ENCODE measurements at regions not wholly inside any gene's neighbourhood (a gene's known extent, or its start where the extent isn't known, plus 50 kb on each side); places are given as distances from the start of the nearest gene placed in this dataset.
A peak's percentile ranks its signal among the peaks of the same experiment; 100 is the strongest.

DNA sequence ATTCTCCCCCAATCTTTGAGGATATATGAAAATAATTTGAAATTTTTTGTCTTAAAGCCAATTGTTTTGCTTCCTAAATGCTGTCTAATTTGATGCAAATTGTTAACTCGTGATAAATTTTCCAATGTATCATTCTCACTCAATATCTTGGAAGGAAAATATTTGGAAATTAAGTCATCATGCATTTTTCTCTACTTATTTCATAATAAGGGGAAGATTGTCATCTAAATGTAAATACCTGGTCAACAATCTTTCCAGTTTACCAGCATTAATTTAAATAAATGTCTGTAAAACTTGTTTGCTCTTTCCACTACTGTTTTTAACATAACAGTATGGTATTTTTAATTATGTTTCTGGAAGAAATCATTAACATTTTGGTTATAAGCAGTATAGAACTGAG lies 78.3 kb upstream of the KCTD3 start:
- H3K9me3 ChIP-seq (ENCODE audit: low read length) = no peaks in the 10 kb centered on the region
- TF ChIP-seq EZH2 (IDR thresholded peaks at IDR 0.05; ENCODE audit: low read length, unreplicated experiment) (no peak), EZH2phosphoT487 (IDR thresholded peaks at IDR 0.05; ENCODE audit: borderline replicate concordance, low read length) (no peak)
- TF ChIP-seq, protein P1, sequence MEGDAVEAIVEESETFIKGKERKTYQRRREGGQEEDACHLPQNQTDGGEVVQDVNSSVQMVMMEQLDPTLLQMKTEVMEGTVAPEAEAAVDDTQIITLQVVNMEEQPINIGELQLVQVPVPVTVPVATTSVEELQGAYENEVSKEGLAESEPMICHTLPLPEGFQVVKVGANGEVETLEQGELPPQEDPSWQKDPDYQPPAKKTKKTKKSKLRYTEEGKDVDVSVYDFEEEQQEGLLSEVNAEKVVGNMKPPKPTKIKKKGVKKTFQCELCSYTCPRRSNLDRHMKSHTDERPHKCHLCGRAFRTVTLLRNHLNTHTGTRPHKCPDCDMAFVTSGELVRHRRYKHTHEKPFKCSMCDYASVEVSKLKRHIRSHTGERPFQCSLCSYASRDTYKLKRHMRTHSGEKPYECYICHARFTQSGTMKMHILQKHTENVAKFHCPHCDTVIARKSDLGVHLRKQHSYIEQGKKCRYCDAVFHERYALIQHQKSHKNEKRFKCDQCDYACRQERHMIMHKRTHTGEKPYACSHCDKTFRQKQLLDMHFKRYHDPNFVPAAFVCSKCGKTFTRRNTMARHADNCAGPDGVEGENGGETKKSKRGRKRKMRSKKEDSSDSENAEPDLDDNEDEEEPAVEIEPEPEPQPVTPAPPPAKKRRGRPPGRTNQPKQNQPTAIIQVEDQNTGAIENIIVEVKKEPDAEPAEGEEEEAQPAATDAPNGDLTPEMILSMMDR (conservative IDR thresholded peaks at IDR 0.05; ENCODE audit: low read depth, low read length) = no peak
- ATAC-seq (no peak; the same call in 1 of the 2 replicates), DNase-seq (peak; percentile 66)
- intact Hi-C loops (cut with micrococcal nuclease) = no loop called here
- no peak overlapping the region for H3K4me3 ChIP-seq (ENCODE audit: low read length)
- no peaks in the 10 kb centered on the region for H3K36me3 ChIP-seq (ENCODE audit: low read depth, low read length)
- H3K4me2 ChIP-seq (ENCODE audit: low read length) = peak overlapping the region; percentile 1; the same call in 1 of the 2 replicates
- no peaks in the 10 kb centered on the region for H3K79me2 ChIP-seq (ENCODE audit: low read length)
- H4K20me1 ChIP-seq (ENCODE audit: low read length) = no peaks in the 10 kb centered on the region
- H3F3A ChIP-seq (ENCODE audit: low read length, unreplicated experiment) = no peaks in the 10 kb centered on the region
- no TSS peak for BruUV-seq (replicated peaks)
- no peak overlapping the region for H3K9ac ChIP-seq (ENCODE audit: low read length)
- H3K9me2 ChIP-seq (replicated peaks; ENCODE audit: low read length) = no peaks in the 10 kb centered on the region
- POLR2A ChIA-PET (ENCODE audit: unreplicated experiment) = no interaction called here
- no peak overlapping the region for H2AFZ ChIP-seq (ENCODE audit: low read length)
- CTCF ChIA-PET = no interaction called here
- H3K4me1 ChIP-seq (ENCODE audit: insufficient read depth, low read length) = peaks cover 23% of the 10 kb centered on the region
- H3K27me3 ChIP-seq (ENCODE audit: low read length) = no peaks in the 10 kb centered on the region
- H3K27ac ChIP-seq (ENCODE audit: low read length) = peak overlapping the region; percentile 2; the same call in 1 of the 2 replicates

DNA sequence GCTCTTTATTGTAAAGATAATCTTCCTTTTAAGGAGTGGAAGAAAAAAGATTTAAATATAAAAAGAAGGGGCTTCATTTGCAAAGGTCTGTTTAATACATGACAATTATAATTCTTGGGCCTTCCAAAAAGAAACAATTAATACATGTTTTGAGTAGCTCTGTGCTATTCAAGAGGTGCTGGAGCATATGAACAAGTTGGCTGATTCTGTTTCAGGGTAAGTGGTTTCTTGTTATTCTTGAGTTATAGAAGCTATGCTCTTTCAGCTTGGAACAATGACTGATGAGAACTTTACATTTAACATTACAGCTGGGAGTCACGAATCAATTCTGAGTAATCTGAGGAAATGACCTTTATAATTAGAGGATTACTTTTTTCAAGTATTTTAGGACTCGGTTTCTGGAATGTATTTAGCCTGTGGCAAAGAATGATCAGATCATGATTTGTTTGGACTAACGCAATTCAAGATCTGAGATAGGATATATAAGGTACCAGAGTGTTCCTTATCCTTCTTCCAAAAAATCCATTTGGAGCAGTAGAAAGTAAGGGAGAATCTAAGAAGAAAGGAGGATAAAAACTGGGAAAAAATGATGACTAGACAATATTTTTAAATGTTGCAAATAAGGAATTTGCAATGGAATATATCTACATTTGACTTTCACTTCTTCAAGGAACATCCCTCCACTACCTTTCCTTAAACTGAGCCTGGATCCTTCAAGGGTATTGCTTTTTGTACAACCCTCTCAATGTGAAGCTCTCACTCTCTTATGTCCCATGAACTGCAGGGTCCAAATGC lies 77.1 kb upstream of the KCTD3 start:
- Histone ChIP-seq H3K27ac (ENCODE audit: low read length) (peak overlapping the region; percentile 2; the same call in 1 of the 2 replicates), H3K36me3 (ENCODE audit: low read depth, low read length) (no peaks in the 10 kb centered on the region), H2AFZ (ENCODE audit: low read length) (peak overlapping the region; percentile 2; the same call in 1 of the 2 replicates), H3K9me3 (ENCODE audit: low read length) (no peaks in the 10 kb centered on the region), H3K4me2 (ENCODE audit: low read length) (peak overlapping the region; percentile 2), H3K4me1 (ENCODE audit: insufficient read depth, low read length) (peaks cover 23% of the 10 kb centered on the region), H4K20me1 (ENCODE audit: low read length) (no peaks in the 10 kb centered on the region), H3K27me3 (ENCODE audit: low read length) (no peaks in the 10 kb centered on the region), H3K9ac (ENCODE audit: low read length) (no peak overlapping the region), H3K79me2 (ENCODE audit: low read length) (no peaks in the 10 kb centered on the region), H3K9me2 (replicated peaks; ENCODE audit: low read length) (no peaks in the 10 kb centered on the region), H3F3A (ENCODE audit: low read length, unreplicated experiment) (no peaks in the 10 kb centered on the region), H3K4me3 (ENCODE audit: low read length) (no peak overlapping the region)
- ChIA-PET POLR2A (ENCODE audit: unreplicated experiment) (no interaction called here), CTCF (no interaction called here)
- peak; percentile 80 for DNase-seq
- no TSS peak for BruUV-seq (replicated peaks)
- ATAC-seq = peak; percentile 65
- TF ChIP-seq EZH2 (IDR thresholded peaks at IDR 0.05; ENCODE audit: low read length, unreplicated experiment) = no peak
- TF ChIP-seq EZH2phosphoT487 (IDR thresholded peaks at IDR 0.05; ENCODE audit: borderline replicate concordance, low read length) = no peak
- TF ChIP-seq, protein P1 (conservative IDR thresholded peaks at IDR 0.05; ENCODE audit: low read depth, low read length) = no peak
- intact Hi-C loops (cut with micrococcal nuclease) = no loop called here

DNA sequence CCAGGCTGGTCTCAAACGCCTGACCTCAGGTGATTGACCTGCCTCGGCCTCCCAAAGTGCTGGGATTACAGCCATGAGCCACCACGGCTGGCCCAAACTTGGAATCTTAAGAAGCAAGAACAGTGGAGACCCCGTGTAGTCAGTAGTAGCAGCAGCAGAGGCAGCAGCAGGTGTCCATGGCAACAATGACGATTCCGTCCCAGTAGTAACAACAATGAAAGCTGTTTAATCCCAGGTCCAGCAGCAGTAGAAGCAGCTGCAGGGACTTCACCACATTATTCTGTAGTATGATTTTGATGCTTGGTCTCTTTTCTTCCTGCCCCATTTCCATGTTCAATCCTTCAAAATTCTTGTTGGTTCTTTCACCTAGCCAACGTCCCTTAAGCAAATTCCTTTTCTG lies 69.6 kb upstream of the KCTD3 start:
- Histone ChIP-seq H3K36me3 (ENCODE audit: low read depth, low read length) (no peaks in the 10 kb centered on the region), H3K27ac (ENCODE audit: low read length) (no peak overlapping the region), H3K9me2 (replicated peaks; ENCODE audit: low read length) (no peaks in the 10 kb centered on the region), H2AFZ (ENCODE audit: low read length) (no peak overlapping the region), H3K79me2 (ENCODE audit: low read length) (no peaks in the 10 kb centered on the region), H3F3A (ENCODE audit: low read length, unreplicated experiment) (no peaks in the 10 kb centered on the region), H3K9me3 (ENCODE audit: low read length) (no peaks in the 10 kb centered on the region), H3K9ac (ENCODE audit: low read length) (no peak overlapping the region), H3K4me2 (ENCODE audit: low read length) (no peak overlapping the region), H4K20me1 (ENCODE audit: low read length) (no peaks in the 10 kb centered on the region), H3K4me3 (ENCODE audit: low read length) (no peak overlapping the region), H3K27me3 (ENCODE audit: low read length) (no peaks in the 10 kb centered on the region), H3K4me1 (ENCODE audit: insufficient read depth, low read length) (no peaks in the 10 kb centered on the region)
- POLR2A ChIA-PET (ENCODE audit: unreplicated experiment) = no interaction called here
- TF ChIP-seq EZH2phosphoT487 (IDR thresholded peaks at IDR 0.05; ENCODE audit: borderline replicate concordance, low read length) (no peak), EZH2 (IDR thresholded peaks at IDR 0.05; ENCODE audit: low read length, unreplicated experiment) (no peak)
- TF ChIP-seq, protein P1 (conservative IDR thresholded peaks at IDR 0.05; ENCODE audit: low read depth, low read length) = no peak
- CTCF ChIA-PET = no interaction called here
- DNase-seq (no peak), ATAC-seq (no peak)
- BruUV-seq (replicated peaks) = no TSS peak
- intact Hi-C loops (cut with micrococcal nuclease) = no loop called here

Measured in PC-3 (cell line).